ENCODE measurements at regions not wholly inside any gene's neighbourhood (a gene's known extent, or its start where the extent isn't known, plus 50 kb on each side); places are given as distances from the start of the nearest gene placed in this dataset.

DNA sequence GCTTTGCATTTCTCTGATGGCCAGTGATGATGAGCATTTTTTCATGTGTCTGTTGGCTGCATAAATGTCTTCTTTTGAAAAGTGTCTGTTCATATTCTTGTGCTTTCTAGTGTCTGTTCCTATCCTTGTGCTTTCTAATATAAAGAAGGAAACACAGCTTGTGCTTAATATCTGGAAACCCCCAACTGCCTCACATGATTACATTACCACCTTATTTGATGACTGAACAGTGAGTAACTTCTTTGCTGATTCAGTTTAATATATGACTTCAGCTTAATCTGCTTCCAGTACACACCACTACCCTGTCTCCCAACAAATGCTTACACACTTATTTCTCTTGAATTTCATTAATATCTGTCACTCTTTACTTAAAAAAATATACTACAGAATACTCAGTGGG, 835.1 kb downstream of the EDEM1 start:
- TF ChIP-seq, protein P1, sequence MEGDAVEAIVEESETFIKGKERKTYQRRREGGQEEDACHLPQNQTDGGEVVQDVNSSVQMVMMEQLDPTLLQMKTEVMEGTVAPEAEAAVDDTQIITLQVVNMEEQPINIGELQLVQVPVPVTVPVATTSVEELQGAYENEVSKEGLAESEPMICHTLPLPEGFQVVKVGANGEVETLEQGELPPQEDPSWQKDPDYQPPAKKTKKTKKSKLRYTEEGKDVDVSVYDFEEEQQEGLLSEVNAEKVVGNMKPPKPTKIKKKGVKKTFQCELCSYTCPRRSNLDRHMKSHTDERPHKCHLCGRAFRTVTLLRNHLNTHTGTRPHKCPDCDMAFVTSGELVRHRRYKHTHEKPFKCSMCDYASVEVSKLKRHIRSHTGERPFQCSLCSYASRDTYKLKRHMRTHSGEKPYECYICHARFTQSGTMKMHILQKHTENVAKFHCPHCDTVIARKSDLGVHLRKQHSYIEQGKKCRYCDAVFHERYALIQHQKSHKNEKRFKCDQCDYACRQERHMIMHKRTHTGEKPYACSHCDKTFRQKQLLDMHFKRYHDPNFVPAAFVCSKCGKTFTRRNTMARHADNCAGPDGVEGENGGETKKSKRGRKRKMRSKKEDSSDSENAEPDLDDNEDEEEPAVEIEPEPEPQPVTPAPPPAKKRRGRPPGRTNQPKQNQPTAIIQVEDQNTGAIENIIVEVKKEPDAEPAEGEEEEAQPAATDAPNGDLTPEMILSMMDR (IDR thresholded peaks at IDR 0.05): no peak
- no peak for TF ChIP-seq POLR2A (IDR thresholded peaks at IDR 0.05)

All from Peyer's patch (tissue), 4 donors.